GM21423 (cell line): ENCODE measurements at regions not wholly inside any gene's neighbourhood (a gene's known extent, or its start where the extent isn't known, plus 50 kb on each side); places are given as distances from the start of the nearest gene placed in this dataset.

Experiments used
- ATAC-seq: cut with Tn5 transposase; IDR thresholded peaks from one replicate; pipeline ENCODE4 v1.9.1; 2021; ENCODE audit warnings: mild to moderate bottlenecking, moderate library complexity; ENCODE audit not compliant: unreplicated experiment

DNA sequence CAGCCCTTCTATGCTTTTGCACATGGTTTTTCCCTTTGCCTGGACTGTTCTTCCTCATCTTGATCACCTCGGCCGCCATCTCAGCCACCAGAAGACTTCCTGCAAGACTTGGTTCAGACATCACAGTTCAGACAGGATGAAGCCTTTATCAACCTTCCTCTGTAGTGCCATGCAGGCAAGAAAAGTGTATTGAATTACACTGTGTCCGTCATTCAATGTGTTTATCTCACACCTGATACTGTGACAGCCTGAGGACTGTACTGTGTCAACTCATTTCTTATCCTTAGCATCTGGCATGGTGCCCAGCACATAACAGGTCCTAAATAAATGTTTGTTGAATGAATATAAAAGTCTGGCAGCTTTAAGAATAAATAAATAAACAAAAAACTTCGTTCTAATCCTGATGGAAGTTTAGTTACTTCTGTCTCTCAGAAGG, 133.3 kb upstream of the MAN1A1 start:
- ATAC-seq, result no peak

DNA sequence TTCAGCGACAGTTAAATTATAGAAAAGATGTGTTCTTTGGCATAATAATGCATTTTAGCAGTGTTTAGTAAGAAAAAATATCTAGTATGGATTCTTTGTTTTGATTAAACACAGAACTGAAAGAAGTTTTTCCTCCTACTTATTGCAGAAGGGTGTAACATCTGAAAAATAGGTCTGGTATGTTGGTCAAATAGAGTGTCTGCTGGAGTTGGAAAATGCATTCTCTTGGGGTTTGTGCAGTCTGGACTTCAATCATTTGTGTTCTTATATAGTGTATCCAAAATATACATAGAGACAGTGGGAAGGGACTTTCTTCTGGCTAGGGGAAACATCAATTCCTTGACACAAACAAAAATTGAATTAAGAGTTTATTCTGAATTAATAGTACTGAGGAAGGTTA, 132.4 kb upstream of the MAN1A1 start:
- no peak for ATAC-seq

DNA sequence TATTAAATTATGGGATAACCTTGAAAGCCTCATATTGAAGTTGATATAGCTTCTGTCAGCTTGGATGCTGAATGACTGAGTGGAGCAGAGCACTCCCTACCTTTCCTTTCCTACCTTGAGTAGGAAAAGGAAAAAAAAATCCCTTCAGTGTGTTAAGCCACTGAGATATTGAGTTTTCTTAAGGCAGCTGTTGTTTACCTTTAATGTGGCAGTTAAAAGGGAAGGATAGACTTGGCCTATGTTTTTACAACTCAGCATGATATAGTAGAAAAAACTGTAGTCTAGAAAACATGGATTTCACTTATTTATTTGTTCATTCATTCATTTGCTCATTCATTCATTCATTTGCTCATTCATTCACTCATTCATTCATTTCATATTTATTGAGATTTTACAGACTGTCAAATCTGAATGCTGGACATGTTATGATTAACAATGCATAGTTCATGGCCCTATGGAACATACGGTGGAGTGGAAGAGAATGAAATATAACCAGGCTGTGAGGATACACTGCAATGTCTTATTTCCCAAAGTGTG, 131.5 kb upstream of the MAN1A1 start:
- ATAC-seq, result no peak

DNA sequence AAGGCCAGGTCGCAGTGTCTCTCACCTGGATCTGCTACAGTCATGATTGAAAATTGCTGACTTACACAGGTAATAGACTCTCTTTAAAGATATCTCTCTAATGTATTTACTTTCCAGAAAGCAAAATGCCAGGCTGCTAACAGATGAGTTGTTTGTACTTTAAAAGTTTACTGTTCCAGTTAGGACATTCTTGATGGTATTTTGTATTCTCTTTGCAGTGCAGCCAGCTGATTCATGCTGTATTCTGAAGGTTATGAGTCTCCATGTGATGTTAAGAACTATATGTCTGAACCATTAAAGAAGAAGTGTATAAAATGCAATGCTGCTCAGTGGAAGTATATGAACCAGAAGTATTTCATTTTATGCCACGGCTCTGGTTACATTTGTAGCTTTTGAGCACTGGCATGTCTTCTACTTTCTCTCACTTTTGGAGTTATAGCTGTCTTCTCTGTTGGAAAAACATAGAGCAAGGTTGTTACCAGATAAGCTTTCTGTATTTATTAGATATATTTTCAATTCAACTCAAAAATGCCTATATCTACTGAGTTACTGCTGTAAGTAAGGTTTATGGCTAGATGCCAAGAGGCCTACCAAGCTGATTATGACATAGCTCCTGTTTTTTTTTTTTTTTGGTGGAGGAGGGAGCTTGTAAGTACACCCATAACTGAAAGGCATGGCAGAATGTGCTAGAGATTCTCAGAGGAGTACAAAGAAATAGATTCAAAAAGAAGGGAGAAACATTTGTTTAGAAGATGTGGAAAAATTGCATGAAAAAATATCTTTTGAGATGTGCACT, 130.5 kb upstream of the MAN1A1 start:
- ATAC-seq, result no peak

DNA sequence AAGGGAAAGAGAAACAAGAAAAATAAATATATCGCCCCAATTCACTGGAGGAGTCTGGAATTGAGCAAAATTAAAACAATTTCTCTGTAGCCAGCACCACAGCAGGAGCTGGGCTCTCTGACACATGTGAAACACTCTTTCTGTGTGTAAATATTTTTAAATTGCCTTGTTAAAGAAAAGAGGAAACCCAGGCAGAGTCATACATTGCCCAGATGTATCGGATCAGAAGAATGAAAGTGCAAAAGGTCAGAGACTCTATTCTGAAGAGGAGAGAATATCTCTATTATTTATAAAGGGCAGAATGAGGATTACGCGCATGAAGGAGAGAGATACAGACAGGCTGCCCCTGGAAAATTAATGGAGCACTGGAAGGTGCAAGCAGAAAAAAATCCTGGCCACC, 127.0 kb upstream of the MAN1A1 start:
- ATAC-seq, result peak; percentile 91

DNA sequence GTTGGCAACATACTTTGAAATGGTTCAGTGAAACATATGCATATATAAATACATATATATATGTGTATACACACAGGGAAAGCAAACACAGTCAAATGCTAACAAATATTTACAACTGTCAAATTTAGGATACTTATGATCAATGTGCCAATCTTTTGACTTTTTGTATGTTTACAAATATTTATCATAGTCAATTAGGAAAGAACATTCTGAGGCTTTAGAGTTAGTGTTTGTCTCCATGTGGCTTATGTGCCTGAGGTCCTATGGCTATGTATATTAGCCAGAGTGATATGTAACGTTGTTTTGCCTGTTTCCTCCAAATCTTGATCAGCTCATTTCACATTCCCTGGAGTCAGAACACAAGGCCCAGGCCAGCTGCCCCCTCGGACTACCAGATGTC, 126.5 kb upstream of the MAN1A1 start:
- no peak for ATAC-seq

DNA sequence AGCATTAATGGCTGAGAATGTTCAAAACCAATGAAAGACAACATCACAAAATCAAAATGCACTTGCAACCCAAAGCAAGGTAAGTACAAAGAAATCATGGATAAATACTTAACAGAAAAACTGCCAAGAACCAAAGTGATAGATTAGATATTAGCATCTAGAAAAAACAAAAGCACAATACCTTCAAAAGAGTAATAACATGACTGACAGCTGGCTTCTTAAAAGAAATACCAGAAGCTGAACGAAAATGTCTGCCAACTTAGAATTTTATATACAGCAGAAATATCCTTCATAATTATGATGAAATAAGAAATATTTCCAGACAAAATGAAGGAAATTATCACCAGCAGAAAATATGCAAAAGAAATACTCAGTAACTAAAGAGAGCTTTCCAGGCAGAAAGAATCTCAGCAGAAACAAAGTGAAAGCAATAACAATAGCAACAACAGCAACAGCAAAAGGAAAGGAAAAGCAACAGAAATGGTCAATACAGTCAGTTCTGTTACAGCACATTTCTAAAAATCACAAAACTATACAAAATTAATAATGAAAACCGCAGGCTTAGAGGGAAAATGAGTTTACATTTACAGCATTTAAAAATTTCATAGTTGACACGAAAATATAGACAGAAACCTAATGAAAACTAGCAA, 121.5 kb upstream of the MAN1A1 start:
- no peak for ATAC-seq

DNA sequence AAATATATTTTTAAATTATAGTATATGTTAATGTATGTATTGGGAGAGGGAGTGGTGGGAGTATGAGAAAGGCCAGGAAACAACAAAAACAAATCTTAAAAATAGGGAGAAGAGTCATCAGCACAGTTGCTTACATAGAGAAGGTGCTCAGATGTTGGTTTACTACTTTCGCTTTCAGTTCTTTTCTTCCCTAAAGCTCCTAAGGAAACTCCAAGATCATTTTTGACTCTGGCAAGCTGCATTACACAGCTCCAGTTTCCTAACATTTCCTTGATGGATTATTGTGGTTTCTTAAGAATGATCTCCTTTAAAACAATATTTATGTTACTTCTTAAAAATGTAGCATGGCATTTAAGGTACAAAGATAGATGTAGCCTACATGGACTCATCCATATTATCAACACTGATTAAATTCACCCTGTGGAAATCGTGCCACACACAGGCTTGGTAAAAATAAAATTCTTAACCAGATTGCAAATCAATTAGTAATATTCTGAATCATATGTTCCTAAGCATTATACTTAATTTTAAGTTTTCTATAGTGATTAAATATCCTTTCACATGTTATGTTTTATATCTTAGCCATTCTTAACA, 118.0 kb upstream of the MAN1A1 start:
- no peak for ATAC-seq

DNA sequence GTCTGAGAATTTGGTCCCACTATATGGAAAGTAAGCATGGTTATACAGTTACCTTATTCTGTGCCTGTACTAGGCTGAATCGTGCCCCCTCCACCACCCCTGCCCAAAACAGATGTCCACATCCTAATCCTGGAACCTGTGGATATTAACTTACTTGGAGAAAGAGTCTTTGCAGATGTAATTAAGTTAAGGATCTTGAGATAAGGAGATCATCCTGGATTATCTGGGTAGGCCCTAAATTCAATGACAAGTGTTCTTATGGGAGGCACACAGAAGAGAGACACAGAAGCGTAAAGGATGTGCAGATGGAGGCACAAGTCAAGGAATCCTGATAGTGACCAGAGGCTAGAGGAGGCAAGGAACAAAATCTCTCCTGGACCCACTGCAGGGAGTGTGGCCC, 116.7 kb upstream of the MAN1A1 start:
- no peak for ATAC-seq

DNA sequence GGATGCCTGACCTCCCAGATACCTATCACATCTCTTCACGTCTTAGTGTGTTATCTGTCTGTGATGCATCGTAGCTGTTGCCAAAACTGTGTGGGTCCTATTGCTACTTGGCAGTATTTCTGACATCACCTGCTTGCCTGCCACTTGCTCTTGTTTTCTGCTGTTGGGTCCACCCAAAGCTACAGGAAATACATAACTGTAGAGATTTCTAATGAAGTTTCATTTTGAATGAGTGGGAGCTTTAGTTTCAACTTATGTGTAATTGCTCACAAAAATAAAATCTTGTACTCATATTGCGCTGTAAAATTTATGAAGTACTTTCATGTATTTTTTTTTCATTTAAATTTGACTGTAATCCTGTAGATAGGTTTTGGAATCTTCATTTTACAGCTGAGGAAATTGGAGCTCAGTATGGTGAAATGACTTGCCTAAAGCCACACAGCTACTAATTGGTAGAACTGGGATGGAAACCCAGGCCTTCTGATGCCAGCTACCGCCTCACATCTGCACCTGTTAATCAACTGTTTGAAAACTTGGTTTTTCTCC, 113.6 kb upstream of the MAN1A1 start:
- peak; percentile 73 for ATAC-seq

DNA sequence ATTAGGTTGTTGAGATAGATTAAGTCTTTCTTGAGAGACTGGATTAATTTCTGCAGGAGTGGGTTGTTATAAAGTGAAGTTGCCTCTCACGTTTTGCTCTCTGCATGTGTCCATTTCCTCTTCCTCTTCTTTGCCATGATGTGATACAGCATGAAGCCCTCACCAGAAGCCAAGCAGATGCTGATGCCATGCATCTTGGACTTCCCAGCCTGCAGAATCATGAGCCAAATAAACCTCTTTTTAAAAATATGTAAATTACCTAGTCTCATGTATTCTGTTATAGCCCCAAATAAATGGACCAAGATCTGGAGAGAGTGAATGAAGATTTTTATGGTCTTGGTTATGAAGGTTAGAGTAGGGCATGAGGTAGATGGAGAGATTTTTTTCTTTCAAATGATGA, 111.6 kb upstream of the MAN1A1 start:
- ATAC-seq, result no peak

DNA sequence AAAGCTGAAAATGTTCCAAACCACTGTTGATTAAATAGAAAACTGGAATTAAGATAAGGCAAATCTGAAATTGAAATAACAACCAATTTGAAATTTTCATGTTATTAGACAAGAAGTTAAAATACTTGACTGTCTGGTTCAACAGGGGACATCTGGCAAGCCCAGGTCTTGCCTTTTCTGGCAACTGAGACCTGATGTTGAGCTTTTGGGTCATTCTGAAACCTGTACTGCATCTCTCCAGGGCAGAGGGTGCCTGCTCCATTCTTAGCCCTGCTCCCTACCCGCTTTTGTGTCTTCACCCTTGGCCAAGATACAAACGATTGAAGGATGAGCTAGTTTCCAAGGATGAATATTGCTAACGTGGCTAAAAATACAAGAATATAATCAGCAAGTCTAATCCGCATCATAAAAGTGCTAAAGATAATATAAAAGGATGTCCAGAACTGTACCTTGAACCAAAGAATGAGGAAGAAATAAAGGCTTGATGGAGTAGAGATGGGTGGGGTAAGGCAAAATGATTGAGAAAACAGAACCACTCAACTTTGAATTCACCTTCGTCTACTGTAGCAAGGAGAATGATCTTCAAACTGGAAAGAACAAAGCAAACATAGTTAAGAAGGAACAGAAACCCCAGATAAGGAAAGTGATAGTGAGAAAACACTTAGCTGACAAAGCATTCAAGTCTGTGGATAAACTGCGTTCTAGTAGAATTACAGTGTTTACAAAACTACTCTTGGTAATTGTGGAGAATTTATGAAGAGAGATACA, 109.8 kb upstream of the MAN1A1 start:
- ATAC-seq, result peak; percentile 75

DNA sequence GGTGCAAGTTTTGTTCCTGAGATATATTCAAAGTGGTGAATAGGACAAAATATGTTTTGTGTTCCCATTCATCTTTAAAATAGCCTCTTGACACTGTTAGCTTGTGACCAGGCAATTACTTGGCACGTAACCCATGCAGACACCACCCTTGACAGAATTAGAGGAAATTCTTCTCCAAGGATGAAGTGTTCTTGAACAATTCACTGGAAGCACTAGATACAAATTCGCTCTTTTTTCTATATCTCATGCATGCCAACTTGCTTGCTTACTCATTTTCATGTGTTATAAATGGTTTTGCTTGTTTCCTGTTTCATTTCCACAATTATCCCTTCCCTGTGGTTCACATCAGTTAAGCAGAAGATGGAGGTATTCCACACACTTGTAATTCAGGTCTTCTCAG, 105.2 kb upstream of the MAN1A1 start:
- ATAC-seq, result no peak

DNA sequence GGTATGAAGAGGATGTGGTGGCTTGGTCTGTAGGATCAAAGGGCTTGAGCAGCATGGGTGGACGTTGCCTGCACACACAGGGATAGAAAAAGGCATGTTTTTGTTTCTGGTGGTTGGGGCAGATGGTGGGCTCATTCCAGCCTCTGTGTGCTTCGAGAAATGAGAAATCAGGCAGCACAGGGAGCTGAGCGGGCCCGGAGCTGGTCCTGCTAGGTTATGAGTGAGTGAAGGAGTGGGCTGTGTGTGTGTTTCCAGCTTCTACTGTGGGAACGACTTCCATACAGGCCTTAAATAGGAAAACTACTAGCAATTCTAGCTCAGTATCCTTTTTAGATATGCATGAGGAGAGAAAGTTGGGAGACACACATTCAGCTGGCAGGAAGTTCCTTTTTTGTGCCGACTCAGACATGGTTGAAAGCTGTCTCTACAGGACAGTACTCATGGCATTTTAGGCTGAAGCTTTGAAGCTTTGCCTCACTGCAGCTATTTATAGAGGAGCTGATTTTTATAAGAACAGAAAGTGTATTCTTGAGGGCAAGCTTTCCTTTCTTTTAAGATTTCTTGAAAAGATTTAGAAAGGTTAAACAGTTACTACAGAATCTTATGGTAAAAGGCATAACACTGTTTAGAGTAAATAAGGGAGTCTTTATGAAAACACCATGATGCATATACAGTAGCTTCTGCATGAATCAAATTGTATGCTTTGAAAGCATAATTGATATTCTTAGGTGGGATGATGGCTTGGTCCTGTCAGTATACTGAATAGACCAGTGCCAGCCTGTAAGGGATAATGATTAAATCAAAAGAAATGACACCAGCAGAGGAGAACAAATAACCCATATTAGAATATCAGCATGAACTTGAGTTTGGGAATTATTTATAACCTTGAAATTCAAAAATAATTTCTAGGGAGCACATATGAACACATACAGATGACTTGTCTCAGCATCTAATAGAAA, 104.0 kb upstream of the MAN1A1 start:
- ATAC-seq, result no peak

DNA sequence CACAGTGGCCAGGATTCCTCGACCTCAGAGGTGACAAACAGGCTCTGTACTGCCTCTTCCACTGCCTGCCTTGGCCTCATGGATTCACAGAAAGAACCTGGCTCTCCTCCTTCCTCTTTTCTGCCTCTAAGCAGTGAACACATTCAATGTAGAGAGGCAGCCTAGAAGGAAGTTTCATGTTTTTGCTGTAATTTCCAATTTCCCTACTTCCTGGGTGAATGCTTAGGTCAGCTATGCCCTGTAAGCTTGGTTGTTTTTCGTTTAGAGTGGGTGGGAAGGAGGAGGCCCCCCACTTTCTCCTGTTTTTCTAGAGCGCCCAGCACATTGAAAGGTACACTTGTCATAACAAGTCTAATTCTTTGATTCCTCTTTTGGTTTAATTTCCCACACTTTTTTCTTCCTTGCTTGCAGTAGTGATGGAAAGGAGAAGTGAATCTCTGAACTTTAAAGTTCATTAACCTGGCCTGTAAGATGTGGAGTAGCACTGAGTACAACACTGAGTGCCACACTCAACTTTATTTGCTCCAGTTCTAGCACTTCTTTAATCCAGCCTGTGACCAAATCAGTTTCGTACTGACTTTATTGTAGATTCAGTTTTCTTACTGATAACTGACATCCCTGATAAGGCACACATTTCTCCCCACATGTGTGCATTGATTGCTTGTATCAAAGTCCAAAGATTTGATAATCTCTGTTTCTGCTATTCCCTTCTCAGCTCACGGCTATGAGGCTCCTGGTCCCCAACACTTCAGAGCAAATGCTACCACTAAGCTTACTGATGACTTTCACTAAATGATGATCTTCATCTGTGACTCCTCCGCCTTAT, 100.0 kb upstream of the MAN1A1 start:
- ATAC-seq, result no peak

DNA sequence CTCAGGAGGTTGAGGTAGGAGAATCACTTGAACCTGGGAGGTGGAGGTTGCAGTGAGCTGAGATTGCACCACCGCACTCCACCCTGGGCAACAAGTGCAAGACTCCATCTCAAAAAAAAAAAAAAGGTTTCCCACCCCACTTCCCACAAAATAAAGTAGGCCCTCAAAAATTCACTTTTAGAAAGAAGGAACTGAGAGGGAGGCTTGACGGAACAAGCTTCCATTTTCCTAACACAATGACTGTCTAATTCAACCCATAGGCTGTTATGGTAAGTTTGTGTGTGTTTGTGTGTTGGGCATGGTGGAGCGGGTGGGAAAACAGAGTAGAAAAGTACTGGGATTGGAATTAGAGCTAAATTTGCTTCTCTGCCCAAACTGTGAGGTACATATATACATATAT, 98.4 kb upstream of the MAN1A1 start:
- no peak for ATAC-seq

DNA sequence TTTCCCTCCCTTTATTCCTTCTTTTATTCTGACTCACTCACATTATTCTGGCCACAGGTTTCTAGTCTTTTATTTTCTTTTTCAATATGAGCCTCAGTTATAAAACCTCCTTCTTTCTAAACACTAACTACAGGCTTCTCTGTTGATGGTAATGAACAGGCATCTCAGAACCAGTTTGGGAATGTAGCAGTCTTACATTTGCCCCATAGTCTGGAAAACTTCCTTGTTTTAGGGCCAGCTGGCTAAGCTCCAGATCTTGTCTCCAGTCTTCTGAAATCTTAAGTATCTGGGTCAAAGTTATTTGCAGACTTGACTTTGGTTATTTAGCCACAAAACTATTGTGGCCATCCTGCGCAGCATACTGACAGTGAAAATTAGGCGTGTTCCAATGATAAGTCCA, 97.0 kb upstream of the MAN1A1 start:
- no peak for ATAC-seq

DNA sequence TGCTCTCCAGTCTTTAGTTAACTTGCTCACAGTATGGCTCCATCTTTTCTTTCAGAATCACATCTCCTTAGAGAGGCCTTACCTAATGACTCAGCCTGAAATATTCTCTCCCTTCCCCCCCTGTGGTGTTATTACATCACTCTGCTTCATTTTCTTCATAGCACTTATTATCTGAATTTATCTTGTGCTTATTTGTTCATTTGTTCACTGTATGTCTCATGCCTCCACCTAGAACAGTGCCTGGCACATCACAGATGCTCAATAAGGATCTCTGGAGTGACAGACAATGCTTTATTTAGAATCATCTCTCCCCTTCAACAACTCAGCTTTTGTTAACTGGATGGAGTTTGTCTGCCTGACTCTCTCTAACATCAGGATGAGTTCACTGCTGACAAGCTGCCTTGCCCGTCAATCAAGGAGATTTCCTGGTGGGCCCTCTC, 96.6 kb upstream of the MAN1A1 start:
- ATAC-seq, result no peak

DNA sequence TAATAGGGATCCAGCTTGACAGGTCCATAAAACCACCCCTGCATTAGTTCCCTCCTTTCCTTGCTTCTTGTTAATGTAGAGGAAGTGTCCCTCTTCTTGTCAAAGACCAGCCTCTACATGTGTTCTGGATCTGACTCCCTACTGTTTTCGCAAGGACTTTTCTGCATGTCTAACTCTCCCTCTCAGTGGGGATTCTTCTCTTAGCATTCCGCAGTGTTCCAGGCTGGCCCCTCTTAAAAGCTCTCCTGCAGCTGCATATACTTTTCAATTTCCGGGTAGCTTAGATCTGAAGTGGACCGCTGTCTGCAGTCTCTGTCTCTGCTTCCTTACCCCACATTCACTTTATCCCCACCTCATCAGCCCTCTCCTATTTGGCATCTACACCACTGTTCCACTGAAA, 96.1 kb upstream of the MAN1A1 start:
- no peak for ATAC-seq
